A549 (cell line): ENCODE measurements at regions not wholly inside any gene's neighbourhood (a gene's known extent, or its start where the extent isn't known, plus 50 kb on each side); places are given as distances from the start of the nearest gene placed in this dataset.

ENCODE experiments used
- CHD4 ChIP-seq: fragments of 200-600 bp; sonication (generic); IDR thresholded peaks from 2 replicates; pipeline ENCODE4 v1.6.1; 2016; ENCODE audit warnings: antibody characterized with exemption, mild to moderate bottlenecking, borderline replicate concordance
- EHF ChIP-seq: fragments of 250-450 bp; sonication (Bioruptor Pico); IDR thresholded peaks from 2 replicates; pipeline ENCODE4 v1.5.0; 2020; ENCODE audit warnings: mild to moderate bottlenecking
- FOSL2 ChIP-seq, 2 experiments: fragments of 450-650 bp in 1 of 2; fragments of >200 bp in 1 of 2; sonication (Bioruptor Twin) in 1 of 2; formaldehyde crosslinking; IDR thresholded peaks; 2 replicates each; pipeline versions ENCODE4 v1.5.0 to v1.6.1; 2016 to 2020; ENCODE audit warnings: mild to moderate bottlenecking in 1 of 2, moderate library complexity in 1 of 2
- POLR2A ChIP-seq: IDR thresholded peaks from 2 replicates; pipeline ENCODE4 v1.6.1; 2012; ENCODE audit warnings: mild to moderate bottlenecking, low read length
- RAD21 ChIP-seq, 2 experiments: fragments of >200 bp in 1 of 2; sonication (Bioruptor Twin) in 1 of 2; formaldehyde crosslinking in 1 of 2; IDR thresholded peaks in 1 of 2; conservative IDR thresholded peaks in 1 of 2; 2 replicates in 1 of 2; 3 replicates in 1 of 2; pipeline ENCODE4 v1.6.1; 2012 to 2018; ENCODE audit warnings: inconsistent platforms in 1 of 2
- SMC3 ChIP-seq: fragments of >200 bp; sonication (Bioruptor Twin); formaldehyde crosslinking; IDR thresholded peaks from 3 replicates; pipeline ENCODE4 v1.6.1; 2018; ENCODE audit warnings: inconsistent platforms
- ZC3H11A ChIP-seq: fragments of 450-650 bp; IDR thresholded peaks from 2 replicates; pipeline ENCODE4 v1.6.1; 2014; ENCODE audit warnings: antibody characterized with exemption, mild to moderate bottlenecking
- TF ChIP-seq, protein P1 (sequence below): fragments of >200 bp; sonication (Bioruptor Twin); formaldehyde crosslinking; IDR thresholded peaks from 3 replicates; pipeline ENCODE4 v1.5.1; 2016
- TF ChIP-seq, protein P2 (sequence below): fragments of 450-650 bp; IDR thresholded peaks from 2 replicates; pipeline ENCODE4 v1.6.1; 2014; ENCODE audit warnings: antibody characterized with exemption

DNA sequence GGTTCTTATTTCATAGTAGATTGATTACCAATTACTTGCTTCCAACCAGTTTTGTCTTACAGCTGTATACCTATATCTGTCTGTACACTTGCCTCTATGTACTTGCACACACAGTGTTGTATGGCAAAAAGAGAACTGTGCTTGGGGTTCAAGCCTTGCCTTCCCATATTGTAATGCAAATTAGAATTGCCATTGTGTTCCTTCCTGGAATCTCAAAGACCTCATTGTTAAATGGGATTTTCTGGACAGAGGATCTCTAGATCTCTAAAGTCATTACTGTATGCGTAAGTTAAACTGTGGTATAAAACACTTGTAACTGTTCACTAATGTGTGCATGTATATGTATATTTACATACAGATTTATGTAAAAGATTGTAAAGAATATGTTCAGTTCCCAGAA, 428.8 kb downstream of the CAAP1 start:
- TF ChIP-seq, protein P1, sequence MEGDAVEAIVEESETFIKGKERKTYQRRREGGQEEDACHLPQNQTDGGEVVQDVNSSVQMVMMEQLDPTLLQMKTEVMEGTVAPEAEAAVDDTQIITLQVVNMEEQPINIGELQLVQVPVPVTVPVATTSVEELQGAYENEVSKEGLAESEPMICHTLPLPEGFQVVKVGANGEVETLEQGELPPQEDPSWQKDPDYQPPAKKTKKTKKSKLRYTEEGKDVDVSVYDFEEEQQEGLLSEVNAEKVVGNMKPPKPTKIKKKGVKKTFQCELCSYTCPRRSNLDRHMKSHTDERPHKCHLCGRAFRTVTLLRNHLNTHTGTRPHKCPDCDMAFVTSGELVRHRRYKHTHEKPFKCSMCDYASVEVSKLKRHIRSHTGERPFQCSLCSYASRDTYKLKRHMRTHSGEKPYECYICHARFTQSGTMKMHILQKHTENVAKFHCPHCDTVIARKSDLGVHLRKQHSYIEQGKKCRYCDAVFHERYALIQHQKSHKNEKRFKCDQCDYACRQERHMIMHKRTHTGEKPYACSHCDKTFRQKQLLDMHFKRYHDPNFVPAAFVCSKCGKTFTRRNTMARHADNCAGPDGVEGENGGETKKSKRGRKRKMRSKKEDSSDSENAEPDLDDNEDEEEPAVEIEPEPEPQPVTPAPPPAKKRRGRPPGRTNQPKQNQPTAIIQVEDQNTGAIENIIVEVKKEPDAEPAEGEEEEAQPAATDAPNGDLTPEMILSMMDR = no peak
- TF ChIP-seq POLR2A (no peak), CHD4 (no peak), FOSL2 (IDR thresholded peaks at IDR 0.05) (no peak), FOSL2 (CRISPR knock-in tag; IDR thresholded peaks at IDR 0.05) (no peak), RAD21 (conservative IDR thresholded peaks at IDR 0.05 in 1 of 2, IDR thresholded peaks at IDR 0.05 in 1 of 2) (no peak), SMC3 (no peak), ZC3H11A (no peak), EHF (CRISPR knock-in tag) (no peak)
- TF ChIP-seq, protein P2, sequence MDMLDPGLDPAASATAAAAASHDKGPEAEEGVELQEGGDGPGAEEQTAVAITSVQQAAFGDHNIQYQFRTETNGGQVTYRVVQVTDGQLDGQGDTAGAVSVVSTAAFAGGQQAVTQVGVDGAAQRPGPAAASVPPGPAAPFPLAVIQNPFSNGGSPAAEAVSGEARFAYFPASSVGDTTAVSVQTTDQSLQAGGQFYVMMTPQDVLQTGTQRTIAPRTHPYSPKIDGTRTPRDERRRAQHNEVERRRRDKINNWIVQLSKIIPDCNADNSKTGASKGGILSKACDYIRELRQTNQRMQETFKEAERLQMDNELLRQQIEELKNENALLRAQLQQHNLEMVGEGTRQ = no peak
